ENCODE measurements at regions not wholly inside any gene's neighbourhood (a gene's known extent, or its start where the extent isn't known, plus 50 kb on each side); places are given as distances from the start of the nearest gene placed in this dataset.

DNA sequence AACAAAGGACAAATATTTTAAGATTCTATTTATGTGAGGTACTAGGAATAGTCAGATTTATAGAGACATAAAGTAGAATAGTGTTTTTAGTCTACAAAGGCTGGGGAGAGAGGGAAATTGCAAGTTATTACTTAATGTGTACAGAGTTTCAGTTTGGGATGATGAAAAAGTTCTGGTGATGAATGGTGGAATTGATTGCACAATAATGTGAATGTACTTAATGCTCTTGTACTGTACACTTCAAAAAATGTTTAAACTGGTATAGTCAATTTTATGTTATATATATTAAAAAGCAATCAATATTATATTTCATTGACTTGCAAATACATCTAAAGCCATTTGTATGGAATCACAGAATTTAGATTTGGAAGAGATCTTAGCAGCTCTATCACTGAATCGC lies 213.4 kb downstream of the PPP1R3A start:
- TF ChIP-seq POLR2A (IDR thresholded peaks at IDR 0.05) (no peak), POLR2AphosphoS5 (IDR thresholded peaks at IDR 0.05) (no peak), EP300 (IDR thresholded peaks at IDR 0.05) (no peak)
- TF ChIP-seq, protein P1, sequence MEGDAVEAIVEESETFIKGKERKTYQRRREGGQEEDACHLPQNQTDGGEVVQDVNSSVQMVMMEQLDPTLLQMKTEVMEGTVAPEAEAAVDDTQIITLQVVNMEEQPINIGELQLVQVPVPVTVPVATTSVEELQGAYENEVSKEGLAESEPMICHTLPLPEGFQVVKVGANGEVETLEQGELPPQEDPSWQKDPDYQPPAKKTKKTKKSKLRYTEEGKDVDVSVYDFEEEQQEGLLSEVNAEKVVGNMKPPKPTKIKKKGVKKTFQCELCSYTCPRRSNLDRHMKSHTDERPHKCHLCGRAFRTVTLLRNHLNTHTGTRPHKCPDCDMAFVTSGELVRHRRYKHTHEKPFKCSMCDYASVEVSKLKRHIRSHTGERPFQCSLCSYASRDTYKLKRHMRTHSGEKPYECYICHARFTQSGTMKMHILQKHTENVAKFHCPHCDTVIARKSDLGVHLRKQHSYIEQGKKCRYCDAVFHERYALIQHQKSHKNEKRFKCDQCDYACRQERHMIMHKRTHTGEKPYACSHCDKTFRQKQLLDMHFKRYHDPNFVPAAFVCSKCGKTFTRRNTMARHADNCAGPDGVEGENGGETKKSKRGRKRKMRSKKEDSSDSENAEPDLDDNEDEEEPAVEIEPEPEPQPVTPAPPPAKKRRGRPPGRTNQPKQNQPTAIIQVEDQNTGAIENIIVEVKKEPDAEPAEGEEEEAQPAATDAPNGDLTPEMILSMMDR (IDR thresholded peaks at IDR 0.05), result no peak
